Epidermal melanocyte (primary cell): ENCODE measurements at regions not wholly inside any gene's neighbourhood (a gene's known extent, or its start where the extent isn't known, plus 50 kb on each side); places are given as distances from the start of the nearest gene placed in this dataset.

Experiments
- DNase-seq: peaks from one replicate; pipeline ENCODE4 v3.0.0; 2011; ENCODE audit warnings: low spot score; ENCODE audit not compliant: insufficient read length

- no peak for DNase-seq
These were observed 897.0 kb downstream of the EFNB2 start for GRCh38 chr13:105638426-105638825.

GRCh38 chr13:105634059-105634458 lies 901.4 kb downstream of the EFNB2 start:
- DNase-seq = no peak

GRCh38 chr13:105630431-105630830 lies 905.0 kb downstream of the EFNB2 start:
- DNase-seq = no peak

- no peak for DNase-seq
These were observed 908.2 kb downstream of the EFNB2 start for GRCh38 chr13:105627270-105627669.

- no peak for DNase-seq
These were observed 909.8 kb downstream of the EFNB2 start for GRCh38 chr13:105625691-105626090.

- no peak for DNase-seq
These were observed 919.0 kb downstream of the EFNB2 start for GRCh38 chr13:105616333-105617075.

GRCh38 chr13:105612541-105612940 lies 922.9 kb downstream of the EFNB2 start:
- no peak for DNase-seq

GRCh38 chr13:105611424-105611823 lies 924.0 kb downstream of the EFNB2 start:
- DNase-seq = no peak

- no peak for DNase-seq
These were observed 927.4 kb downstream of the EFNB2 start for GRCh38 chr13:105608104-105608503.

GRCh38 chr13:105607426-105607825 lies 928.0 kb downstream of the EFNB2 start:
- DNase-seq = no peak

GRCh38 chr13:105607016-105607415 lies 928.4 kb downstream of the EFNB2 start:
- DNase-seq = no peak

- DNase-seq = no peak
These were observed 932.3 kb downstream of the EFNB2 start for GRCh38 chr13:105602956-105603670.

- no peak for DNase-seq
These were observed 935.9 kb downstream of the EFNB2 start for GRCh38 chr13:105599477-105600037.

GRCh38 chr13:105598529-105598928 lies 936.9 kb downstream of the EFNB2 start:
- no peak for DNase-seq

- no peak for DNase-seq
These were observed 937.9 kb downstream of the EFNB2 start for GRCh38 chr13:105597573-105597972.

GRCh38 chr13:105595471-105595870 lies 940.0 kb downstream of the EFNB2 start:
- DNase-seq = no peak

- DNase-seq = no peak
These were observed 944.2 kb downstream of the EFNB2 start for GRCh38 chr13:105591277-105591676.

GRCh38 chr13:105587786-105588185 lies 947.7 kb downstream of the EFNB2 start:
- DNase-seq = no peak

GRCh38 chr13:105579821-105580710 lies 955.4 kb downstream of the EFNB2 start:
- DNase-seq = no peak

- no peak for DNase-seq
These were observed 962.3 kb downstream of the EFNB2 start for GRCh38 chr13:105573136-105573535.

- DNase-seq = no peak
These were observed 963.1 kb downstream of the EFNB2 start for GRCh38 chr13:105572401-105572800.

GRCh38 chr13:105569816-105570215 lies 965.6 kb downstream of the EFNB2 start:
- DNase-seq = no peak
